ENCODE measurements at regions not wholly inside any gene's neighbourhood (a gene's known extent, or its start where the extent isn't known, plus 50 kb on each side); places are given as distances from the start of the nearest gene placed in this dataset.
"Not testable (repeated sequence)": the region's sequence is repeated elsewhere in the genome, so short reads cannot be mapped to it uniquely, and the experiment has no call there.

DNA sequence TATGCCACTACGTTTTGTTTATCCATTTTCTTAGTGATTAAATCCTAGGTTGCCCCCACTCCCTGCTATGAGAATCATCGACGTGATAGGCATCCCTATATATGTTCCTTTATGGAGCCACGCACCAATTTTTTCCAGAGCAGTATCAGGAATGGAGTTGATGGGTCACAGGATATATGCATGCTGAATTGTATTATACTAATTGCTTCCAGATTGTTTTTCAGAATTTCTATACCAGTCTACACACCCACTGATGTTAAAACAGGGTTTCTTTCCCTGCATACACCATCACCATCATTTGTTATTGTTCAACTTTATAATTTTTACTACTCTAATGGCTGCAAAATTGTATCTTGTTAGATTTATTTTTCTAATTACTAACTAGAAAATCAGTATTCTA lies 100.1 kb upstream of the MRPS22 start:
- DNase-seq, result no peak

DNA sequence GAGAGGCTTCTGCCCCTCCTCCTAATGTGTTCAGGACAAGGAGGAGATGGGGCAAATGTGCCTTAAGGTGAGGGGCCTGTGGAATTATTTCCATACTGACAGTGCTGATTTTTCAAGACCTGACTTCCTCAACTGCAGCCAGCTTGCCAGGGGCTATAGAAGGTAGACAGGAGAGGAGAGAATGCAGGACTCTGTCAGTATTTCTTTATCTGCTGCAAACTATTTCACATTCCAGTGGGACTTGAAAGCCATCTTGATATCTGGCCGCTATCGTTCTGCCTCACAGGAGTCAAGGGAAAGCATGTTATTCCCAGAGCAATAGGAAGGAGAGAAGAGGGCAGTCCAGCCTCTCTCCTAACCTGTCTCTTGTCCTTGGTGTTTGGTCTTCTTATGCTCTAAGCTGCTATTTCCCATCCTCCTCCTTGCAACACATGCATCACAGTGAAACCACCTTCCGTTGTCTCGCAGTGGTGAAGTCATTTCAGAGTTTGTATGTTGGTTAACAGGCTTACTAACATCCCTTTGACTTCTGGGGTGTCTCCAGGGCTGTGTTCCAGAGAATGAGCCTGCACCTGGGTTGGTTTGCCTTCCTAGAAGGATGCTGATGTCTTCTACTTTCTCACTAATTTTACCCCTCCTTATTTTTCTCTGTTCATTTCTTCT lies 95.1 kb upstream of the MRPS22 start:
- no peak for DNase-seq

DNA sequence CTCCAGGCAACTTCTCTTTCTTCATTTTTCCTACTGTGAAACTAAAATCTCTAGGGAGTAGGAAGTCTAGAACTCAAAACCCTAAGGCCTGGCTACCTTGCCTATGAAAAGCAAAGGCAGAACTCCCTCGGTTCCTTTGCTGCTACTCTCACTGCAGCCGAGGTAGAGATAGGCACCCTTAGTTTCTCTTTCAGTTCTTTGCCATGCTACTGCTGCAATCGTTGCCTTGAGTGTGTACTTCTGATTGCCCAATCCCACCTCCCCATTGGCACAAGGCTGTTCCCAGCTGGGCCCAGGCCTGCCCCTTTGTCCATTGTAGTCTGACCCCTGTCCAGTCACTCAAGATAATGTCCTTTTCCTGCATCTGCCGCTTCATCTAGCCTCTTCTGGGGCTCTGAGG lies 92.3 kb upstream of the MRPS22 start:
- no peak for DNase-seq

DNA sequence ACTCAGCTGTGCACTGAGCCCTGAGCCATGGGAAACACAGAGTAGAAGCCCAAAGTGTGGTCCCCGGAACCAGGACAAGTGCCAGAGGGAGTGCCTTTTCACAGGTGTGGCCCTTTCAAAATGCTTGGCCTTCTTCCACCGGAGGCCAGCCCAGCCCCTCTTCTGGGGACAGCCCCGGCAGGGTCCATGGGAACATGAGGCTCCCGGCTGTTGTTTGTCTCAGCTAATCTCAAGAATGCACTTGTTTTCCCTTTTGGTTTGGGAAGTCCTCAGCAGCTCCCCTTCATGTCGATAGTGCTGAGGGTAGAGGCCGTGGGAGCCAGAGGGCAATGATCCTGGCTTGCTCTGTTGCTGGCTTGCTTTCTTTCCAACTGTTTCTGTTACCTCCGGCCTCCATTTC lies 91.1 kb upstream of the MRPS22 start:
- no peak for DNase-seq

DNA sequence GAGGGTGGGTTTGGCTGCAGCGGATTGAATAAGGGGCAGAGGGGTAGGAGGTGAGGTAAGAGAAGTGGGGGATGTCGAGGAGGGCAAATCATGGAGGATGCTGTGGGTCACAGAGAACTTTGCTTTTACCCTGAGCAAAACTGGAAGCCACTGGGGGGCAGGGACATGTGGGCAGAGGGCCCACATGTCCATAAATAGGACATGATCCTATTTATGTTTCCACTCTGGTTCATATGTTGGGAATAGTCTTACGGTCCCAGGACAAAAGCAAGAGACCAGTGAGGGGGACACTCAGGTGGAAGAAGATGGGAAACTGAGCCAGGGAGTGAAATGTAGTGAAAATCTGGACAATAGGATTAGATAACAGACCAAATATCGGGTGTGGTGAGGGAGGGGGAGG lies 85.5 kb upstream of the MRPS22 start:
- DNase-seq, result no peak

DNA sequence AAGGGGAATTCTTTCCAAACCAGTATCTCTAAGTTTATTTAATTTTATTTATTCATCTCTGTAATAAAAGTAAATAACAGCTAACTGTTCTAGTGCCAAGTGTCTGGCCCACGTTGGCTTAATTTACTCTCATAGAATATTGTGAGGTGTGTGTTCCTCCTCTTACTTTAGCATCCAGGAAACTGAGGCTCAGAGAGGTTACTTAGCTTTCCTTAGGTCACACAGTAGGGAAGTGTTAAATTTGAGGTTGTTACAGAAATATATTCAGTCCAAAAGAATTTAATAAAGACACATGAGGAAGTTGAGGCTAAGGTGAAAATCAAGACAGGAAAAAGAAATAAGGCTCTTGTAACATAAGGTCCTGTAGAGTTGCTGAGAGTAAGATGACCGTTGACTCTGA lies 84.4 kb upstream of the MRPS22 start:
- no peak for DNase-seq

DNA sequence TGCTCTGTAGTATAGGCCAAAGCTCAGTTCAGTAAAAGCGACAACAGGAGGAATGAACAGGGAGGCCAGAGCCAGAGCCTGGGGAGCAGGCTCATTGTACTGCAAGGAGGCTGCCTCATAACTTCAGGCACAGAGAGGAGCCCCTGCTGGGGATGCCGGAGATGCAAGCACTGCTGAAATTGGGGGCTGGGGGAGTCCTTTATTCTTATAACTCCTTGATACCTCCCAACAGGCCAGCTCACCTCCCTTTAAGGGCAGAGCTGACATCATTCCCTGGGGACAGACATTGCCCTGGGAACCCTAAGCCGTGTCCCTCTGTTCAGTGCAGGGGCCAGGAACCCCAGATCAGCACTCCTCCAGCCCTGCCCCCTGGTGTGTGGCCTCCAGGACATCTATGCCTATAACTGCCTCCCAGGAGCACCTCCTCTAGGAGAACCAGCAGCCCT lies 83.8 kb upstream of the MRPS22 start:
- DNase-seq, result no peak

DNA sequence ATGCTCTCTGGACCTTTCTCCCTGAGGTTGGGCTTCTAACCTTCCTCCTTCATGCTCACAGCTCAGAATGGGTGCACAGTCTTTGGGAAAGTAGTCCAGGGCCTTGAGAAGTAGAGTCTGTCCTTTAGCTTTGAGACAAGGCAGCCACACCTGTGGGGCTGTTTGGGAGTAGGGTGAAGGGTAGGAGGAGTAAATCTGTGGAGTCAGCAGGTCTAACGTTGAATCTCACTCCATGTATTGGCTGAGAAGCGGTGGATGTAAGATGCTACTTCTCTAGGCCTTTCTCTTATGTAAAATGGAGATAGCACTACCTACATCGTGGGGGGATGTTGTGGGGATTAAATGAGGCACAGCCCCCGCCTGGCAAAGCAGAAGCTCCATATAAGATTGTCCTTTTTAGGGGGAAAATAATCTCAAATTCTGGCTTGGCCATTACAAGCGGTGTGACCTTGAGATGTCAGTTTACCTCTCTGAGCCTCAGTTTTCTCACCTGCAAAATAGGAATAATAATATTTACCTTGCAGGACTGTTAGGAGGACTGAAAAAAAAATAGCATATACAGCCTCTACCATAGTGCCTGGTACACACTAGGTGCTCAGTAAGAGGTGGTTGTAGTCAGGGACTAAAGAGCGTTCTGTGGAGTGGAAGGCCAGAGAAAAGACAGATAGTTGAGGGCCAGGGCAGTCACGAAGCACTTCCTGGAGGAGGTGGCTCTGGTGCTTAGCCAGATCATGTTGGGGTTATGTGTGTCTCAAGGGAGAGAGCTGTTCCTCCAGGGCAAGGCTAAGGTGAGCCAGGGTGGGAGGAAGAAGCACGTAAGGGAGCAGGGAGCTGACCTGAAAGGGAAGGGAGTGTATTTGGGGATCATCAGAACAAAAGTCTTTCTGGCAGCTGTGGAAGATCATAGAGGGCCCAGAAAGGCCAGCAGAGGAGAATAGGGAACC lies 82.8 kb upstream of the MRPS22 start:
- no peak for DNase-seq

DNA sequence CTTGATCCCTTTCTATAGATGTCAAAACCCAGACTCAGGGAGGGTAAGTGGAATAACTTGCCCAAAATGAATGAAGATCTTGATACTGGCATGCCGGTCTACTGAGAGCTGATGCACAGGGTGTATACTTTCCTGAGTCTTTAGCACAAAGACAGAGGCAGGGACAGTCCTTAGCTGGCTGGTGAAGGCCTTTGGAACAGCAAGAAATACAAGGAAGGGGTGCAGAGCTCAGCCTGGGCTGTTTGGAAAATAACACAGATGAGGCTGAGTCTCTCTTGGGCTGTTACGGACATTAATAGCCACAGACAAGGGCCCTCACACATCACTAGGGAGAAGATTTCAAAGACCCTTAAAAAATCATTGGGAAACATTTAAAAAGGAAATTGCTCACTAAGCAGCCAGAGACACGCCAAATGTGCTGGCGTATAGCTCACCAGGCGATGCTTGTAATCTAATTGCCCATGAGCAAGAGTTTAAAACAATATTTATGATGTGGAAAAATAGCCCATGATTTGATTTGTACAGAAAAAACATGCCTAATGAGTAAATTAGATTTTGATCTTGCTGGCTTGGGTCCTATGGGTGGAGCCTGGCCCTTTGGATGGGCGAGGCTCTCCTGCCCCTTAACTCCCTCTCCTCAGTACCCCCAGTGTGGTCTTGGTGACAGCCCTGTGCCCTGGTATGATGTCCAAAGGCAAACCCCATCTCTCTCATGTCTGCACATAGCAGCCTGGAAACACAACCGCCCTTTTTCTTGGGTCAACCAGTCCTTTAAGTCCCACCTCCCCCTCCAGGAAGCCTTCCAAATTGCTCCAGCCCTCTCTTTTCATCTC lies 81.8 kb upstream of the MRPS22 start:
- peak; percentile 91 for DNase-seq

DNA sequence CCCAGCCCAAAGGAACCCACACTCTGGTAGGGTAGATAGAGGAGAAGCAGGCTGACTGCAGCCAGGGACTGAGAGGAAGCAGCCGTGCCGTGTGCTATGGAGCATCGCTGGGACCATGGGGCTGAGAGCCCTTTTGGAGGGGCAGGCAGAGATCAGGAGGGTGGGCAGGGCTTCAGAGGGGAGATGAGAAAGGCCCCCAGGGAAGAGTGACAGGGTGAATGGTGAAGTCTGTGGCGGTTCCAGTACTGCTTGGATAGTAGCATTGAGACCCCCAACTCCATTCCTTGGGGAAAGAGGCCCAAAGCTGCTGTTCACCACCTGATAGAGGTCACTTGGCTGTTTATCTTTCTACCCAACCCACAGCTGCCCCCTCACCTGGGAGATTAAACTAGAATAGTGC lies 80.0 kb upstream of the MRPS22 start:
- no peak for DNase-seq

DNA sequence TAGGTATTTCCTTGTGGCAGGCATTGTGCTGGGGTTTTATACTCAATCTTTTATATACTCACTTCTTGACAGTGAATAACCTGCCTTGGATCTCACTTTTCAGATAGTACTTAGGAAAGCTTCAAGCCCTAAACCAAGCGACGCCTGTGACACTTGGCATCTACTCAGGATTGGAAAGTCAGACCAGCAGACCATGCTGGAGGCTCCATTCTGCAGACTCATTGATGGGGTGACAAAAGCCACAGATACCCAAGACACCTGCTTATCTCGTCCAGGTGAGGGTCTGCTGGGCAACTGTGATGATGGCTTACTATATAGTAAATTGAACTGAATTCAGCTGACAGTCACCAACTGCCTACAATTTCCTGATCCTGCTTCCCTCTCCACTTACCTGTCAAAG lies 79.4 kb upstream of the MRPS22 start:
- no peak for DNase-seq

DNA sequence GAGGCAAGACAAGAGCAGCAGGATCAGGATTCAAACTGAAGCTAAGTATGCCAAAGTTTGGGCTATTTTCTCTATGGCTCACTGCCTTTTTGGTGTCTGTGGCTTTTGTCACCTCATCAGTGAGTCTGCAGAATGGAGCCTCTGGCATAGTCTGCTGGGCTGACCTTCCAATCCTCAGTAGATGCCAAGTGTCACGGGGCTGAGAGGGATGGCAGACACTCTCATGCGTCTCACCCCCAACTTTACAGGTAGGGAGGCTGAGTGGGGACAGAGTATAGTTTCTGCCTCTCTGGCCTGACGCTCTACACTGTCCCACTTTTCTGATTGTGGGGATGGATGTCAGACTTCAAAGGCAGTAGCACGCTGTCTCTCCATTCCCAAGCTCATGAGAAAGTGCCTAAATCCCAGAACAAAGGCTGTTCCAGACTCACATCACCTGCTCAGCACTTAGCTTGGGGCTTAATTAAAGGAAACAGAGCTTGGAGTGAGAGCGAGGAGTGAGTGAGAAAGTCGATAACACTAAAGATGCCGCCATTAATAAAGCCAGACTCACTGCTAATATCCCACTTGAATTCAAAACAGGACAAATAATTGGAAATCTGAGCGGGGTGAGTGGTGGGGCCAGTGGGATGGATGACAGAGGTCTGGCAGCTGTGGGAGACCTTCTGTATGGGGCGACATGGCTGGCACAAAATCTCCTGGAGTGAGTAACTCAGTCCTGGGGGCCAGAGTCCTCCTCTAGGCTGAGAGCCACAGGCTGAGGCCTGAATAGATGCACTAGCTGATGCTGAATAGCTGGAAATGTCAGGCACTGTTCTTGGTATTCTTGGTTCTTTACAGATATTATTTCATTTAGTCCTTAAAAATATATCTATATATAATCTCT lies 78.4 kb upstream of the MRPS22 start:
- DNase-seq, result no peak

DNA sequence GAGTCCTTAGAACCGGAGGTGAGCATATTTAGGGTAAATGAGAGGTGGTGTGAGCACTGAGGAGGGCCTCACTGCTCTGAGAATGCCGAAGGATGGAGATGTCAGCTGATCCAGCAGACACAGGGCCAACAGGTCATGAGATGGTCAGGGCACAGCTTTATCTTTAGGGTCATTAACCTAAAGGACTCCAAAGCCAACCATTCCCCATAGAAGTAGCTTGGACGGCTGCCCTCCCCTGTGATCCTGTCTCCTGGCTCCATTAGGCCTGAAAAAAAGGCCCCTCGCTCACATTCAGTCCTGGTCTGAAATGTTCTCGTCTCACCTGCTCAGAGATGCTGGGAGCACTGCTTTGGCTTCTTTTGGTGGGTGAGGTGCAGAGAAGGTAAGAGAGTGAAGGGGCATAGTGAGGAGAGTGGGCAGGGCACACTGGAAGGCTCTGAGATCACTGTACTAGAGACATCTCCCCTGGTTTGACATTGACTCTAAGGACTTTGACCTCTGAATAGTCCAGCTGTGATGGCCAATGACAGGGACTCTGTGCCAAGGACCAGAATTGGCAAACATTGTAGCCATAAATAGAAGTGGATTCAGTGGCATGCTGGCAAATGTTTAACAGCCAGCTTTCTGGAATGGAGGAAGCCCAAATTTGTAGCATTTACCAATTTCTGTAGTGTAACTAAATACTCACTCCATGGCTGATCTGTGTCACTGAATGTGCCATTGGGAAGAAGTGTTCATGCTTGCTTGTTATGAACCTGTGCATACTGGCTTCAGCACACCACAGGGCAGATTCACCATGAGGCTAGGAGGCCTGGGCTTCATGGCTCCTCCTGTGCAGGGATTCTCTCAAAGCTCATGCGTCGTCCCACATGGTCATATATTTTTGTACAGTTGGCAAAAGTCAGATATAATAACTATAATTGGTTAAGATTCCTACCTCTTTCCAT lies 76.2 kb upstream of the MRPS22 start:
- DNase-seq, result no peak

DNA sequence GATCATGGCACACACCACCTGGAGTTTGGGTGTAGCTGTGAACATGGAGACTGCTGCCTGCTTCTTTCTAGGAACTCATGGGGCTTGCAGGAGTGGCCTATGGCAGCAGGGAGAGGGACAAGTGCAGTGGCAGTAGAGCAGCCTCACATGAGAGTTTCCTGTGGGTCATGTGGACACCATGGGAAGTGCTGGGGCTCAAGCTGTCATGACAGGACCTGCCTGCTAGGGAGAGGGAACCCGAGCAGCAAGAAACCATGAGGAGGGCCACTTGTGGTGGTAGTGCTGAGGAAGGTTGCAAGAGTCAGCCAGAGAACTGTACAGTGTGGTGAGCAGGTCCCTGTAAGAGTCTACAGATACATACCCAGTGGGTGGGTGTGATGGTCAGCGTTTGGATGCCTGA lies 73.8 kb upstream of the MRPS22 start:
- no peak for DNase-seq

DNA sequence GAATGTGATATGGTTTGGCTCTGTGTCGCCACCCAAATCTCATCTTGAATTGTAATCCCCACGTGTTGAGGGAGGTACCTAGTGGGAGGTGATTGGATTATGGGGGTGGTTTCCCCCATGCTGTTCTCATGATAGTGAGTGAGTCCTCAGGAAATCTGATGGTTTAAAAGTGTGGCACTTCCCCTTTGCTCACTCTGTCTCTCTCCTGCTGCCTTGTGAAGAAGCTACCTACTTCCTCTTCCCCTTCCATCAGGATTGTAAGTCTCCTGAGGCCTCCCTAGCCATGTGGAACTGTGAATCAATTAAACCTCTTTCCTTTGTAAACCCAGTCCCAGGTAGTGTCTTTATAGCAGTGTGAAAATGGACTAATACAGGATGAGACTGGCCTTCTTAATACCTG lies 73.2 kb upstream of the MRPS22 start:
- not testable (repeated sequence) for DNase-seq

DNA sequence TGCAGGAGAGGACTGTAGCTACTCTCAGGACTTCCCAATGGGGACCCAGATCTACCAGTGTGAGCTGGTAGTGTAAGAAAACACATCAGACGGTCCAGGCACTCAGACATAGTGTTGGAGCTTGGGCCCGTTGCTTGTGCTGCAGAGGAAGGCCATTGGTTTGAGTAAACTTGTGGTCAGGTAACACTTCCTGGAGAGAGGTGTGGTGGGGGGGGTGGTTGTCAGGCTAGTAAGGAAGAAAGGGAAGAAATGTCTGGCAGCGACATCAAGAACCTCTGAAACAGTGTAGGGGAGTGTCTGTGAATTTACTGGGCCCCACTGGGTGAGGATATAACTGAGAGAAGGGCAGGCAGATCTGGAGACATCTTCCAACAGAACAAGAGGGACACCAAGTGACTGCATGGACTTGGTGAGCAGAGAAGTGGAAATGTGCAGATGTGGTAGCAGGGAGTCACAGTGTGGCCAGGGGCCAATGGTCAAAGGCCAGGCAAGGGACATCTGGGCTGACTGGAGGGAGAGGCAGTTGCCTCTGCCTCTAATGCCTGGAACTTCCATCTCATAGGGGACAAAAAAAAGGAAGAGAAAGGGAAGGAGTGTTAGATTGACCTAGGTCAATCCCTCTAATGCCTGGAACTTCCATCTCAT lies 63.7 kb upstream of the MRPS22 start:
- no peak for DNase-seq

DNA sequence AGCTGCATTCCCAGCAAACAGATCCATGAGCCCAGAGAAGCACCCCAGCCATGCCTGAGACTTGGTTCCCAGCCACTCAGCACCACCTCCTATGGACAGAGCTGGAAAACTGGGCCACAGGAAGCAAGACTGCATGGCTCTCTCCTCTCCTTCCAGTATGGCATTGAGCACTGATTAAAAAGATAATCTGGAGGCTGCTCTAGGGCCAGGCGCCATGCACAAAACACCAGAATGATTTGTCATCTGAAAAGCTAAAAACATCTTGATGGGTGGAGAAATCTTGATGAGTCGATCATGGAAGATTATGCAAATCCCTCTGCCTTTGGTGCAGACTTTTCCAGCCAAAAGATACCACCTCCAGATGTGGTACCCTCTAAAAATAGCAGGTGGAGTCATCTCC lies 62.7 kb upstream of the MRPS22 start:
- no peak for DNase-seq

DNA sequence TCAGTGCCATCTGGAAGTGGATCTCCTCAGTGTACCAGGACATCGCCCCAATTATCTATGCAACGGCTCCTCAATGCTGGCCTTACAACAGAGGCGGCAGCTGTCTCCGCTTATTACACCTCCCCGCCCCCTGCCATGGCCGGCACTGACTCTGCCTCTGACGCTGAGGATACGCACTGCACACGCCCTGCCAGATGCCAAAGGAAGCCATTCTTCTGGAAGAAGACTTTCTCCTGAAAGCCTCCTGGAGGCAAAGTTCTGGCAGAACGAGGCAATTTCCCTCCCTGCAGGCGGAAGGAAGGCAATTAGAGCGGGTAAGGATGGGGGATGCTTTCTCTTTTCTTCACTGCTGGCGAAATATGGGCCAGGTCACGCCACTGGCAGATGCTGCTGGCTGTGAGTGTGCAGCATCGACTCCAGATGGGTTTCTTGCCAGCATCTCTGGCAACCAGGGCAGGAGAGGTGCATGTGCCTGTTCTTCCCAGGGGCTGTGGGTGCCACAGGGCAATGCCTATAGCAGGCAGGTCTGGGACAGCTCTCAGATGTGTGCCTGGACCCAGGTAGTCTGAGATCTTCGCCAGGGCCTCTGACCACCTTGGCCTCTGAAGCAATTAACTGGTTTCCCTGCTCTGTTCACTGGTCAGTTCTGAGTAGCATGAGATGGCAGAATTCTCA lies 62.2 kb upstream of the MRPS22 start:
- no peak for DNase-seq

DNA sequence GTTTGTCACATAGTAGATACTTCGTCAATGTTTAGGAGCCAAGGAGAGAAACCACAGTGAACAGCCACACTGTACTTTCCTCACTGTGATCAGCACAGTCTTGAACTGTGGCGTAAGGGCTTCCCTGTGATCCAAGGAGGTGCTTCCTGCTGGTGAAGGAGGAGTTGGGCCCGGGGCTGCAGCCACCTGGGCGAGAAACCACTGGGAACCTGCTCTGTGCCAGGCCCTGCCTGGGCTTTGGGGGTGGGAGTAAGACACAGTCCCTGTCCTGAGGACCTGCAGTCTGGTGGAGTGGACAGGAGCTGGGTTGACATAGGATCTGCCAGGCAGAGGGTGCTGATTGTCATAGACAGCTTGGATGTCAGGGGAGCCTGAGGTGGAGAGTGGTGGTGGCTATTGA lies 60.5 kb upstream of the MRPS22 start:
- no peak for DNase-seq

DNA sequence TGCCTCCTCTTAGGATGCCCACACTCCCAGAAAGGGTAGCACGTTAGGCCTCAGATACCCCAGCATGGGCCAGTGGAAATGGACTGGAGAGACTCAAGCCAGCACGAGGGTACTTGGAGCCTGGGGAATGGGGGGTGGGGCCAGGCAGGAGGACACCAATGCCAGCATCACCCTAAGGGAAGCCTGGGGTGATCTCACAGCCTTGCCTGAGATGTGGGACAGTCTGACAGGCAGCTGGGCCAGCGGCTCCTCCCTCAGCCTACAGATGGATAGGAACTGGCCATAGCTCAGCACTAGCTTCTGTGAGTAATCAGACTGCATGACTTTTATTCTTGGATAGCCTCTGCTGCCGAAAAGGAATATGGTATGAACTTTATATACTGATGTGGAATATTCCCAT lies 59.6 kb upstream of the MRPS22 start:
- no peak for DNase-seq

All from DMS79 treated with DMSO at 0.1 percent for 48 hours (cell line).